ENCODE measurements at regions not wholly inside any gene's neighbourhood (a gene's known extent, or its start where the extent isn't known, plus 50 kb on each side); places are given as distances from the start of the nearest gene placed in this dataset.

DNA sequence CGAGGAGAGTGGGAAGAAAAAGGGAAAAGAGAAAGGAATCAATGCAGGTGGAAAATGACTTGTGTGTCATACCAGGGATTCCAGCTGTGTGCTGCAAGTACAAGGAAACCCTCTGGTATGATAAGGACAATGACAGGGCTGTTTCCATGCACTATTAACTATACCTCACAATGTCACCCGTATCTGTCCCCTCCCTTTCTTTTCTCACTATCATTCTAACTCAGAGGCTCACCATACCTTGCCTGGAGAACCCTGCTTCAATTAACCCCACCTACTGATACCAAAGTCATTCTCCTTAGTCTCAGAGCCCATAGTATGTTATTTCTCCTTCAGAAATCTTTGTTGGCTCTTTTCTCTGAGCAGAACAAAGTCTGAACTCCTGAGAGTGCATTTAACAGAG is 236.2 kb upstream of the NREP start:
- DNase-seq (ENCODE audit: low read depth, low spot score) (no peak), ATAC-seq (no peak)
- H3K9me3 ChIP-seq (ENCODE audit: control insufficient read depth, insufficient read depth, low read depth, low read length): no peaks in the 10 kb centered on the region
- ChIA-PET POLR2A (no interaction called here), CTCF (no interaction called here)
- no peak overlapping the region for H3K27ac ChIP-seq (ENCODE audit: low read length)
- H3K27me3 ChIP-seq (ENCODE audit: control insufficient read depth, insufficient read depth, low read length): no peaks in the 10 kb centered on the region
- no peak overlapping the region for H3K4me3 ChIP-seq (ENCODE audit: low read depth in 2 of 2, low read length in 2 of 2)
- no peaks in the 10 kb centered on the region for H3K4me1 ChIP-seq (ENCODE audit: control insufficient read depth, insufficient read depth, low read length)
- no peaks in the 10 kb centered on the region for H3K36me3 ChIP-seq (ENCODE audit: control insufficient read depth, insufficient read depth, low read length)
- intact Hi-C loops (cut with micrococcal nuclease; ENCODE audit: unreplicated experiment): no loop called here
- TF ChIP-seq REST (IDR thresholded peaks at IDR 0.05; ENCODE audit: insufficient read depth in 1 of 2, low read depth in 2 of 2, low read length in 1 of 2) (no peak), SIN3A (IDR thresholded peaks at IDR 0.05; ENCODE audit: borderline replicate concordance, insufficient read depth, low read depth, low read length) (no peak)
- BruUV-seq (replicated peaks): no TSS peak
- in situ Hi-C loops (cut with HindIII; ENCODE audit: low pct_unique_long_range_greater_than_20kb, low sequenced_read_pairs): no loop called here

DNA sequence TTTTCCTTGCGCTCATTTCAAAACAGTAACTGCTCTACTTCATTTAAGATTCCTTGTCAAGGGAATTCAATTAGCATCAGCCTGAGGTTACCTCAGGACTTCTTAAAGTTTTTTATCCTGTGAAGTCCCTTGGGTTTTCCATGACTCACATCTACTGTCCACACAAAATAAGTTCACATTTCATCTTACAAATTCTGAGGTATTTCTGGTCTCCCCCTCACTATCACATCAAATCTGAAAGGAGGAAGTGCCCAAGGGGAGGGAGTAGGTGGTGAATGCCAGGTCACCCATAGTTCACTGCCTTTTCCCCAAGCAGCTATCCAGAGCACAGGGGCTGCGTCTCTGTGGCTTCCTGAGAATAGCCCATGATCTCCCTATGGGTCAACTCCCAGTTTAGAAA is 227.1 kb upstream of the NREP start:
- TF ChIP-seq, protein P1, sequence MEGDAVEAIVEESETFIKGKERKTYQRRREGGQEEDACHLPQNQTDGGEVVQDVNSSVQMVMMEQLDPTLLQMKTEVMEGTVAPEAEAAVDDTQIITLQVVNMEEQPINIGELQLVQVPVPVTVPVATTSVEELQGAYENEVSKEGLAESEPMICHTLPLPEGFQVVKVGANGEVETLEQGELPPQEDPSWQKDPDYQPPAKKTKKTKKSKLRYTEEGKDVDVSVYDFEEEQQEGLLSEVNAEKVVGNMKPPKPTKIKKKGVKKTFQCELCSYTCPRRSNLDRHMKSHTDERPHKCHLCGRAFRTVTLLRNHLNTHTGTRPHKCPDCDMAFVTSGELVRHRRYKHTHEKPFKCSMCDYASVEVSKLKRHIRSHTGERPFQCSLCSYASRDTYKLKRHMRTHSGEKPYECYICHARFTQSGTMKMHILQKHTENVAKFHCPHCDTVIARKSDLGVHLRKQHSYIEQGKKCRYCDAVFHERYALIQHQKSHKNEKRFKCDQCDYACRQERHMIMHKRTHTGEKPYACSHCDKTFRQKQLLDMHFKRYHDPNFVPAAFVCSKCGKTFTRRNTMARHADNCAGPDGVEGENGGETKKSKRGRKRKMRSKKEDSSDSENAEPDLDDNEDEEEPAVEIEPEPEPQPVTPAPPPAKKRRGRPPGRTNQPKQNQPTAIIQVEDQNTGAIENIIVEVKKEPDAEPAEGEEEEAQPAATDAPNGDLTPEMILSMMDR (IDR thresholded peaks at IDR 0.05): no peak
- TF ChIP-seq REST (IDR thresholded peaks at IDR 0.05; ENCODE audit: insufficient read depth in 1 of 2, low read depth in 2 of 2, low read length in 1 of 2) (no peak), POLR2AphosphoS5 (IDR thresholded peaks at IDR 0.05; ENCODE audit: low read depth, low read length) (no peak), TCF7L2 (IDR thresholded peaks at IDR 0.05; ENCODE audit: low read depth, low read length) (no peak), SIN3A (IDR thresholded peaks at IDR 0.05; ENCODE audit: borderline replicate concordance, insufficient read depth, low read depth, low read length) (no peak)
- no peaks in the 10 kb centered on the region for H3K9me3 ChIP-seq (ENCODE audit: control insufficient read depth, insufficient read depth, low read depth, low read length)
- no peak overlapping the region for H3K27ac ChIP-seq (ENCODE audit: low read length)
- in situ Hi-C loops (cut with HindIII; ENCODE audit: low pct_unique_long_range_greater_than_20kb, low sequenced_read_pairs): no loop called here
- intact Hi-C loops (cut with micrococcal nuclease; ENCODE audit: unreplicated experiment): no loop called here
- ATAC-seq: no peak
- POLR2A ChIA-PET: no interaction called here
- no peak overlapping the region for H3K4me3 ChIP-seq (ENCODE audit: low read depth in 2 of 2, low read length in 2 of 2)
- CTCF ChIA-PET: no interaction called here
- H3K36me3 ChIP-seq (ENCODE audit: control insufficient read depth, insufficient read depth, low read length): no peaks in the 10 kb centered on the region
- no peak for DNase-seq (ENCODE audit: low read depth, low spot score)
- BruUV-seq (replicated peaks): no TSS peak
- no peaks in the 10 kb centered on the region for H3K27me3 ChIP-seq (ENCODE audit: control insufficient read depth, insufficient read depth, low read length)
- H3K4me1 ChIP-seq (ENCODE audit: control insufficient read depth, insufficient read depth, low read length): no peaks in the 10 kb centered on the region

Data from Panc1 (cell line).